HG02852 (cell line): ENCODE measurements at regions not wholly inside any gene's neighbourhood (a gene's known extent, or its start where the extent isn't known, plus 50 kb on each side); places are given as distances from the start of the nearest gene placed in this dataset.

ENCODE experiments used
- ATAC-seq: cut with Tn5 transposase; IDR thresholded peaks from one replicate; pipeline ENCODE4 v1.9.1; 2021; ENCODE audit warnings: mild to moderate bottlenecking, moderate library complexity; ENCODE audit not compliant: unreplicated experiment

DNA sequence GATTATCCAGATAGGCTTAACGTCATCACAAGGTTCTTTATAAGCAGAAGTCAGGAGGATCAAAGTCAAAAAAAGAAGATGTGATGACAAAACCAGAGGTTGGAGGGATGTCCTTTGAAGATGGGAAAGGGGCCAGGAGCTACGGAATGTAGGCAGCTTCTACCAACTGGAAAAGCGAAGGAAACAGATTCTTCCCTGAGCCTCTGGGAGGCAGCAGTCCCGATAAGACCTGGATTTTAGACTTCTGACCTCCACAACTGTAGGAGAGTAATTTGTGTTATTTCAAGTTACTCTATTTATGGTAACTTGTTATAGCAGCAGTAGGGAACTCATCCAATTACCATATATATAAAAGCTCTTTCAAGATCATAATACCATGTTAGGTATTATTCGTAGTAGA is 98.8 kb upstream of the MYCBP2 start:
- ATAC-seq, result no peak

DNA sequence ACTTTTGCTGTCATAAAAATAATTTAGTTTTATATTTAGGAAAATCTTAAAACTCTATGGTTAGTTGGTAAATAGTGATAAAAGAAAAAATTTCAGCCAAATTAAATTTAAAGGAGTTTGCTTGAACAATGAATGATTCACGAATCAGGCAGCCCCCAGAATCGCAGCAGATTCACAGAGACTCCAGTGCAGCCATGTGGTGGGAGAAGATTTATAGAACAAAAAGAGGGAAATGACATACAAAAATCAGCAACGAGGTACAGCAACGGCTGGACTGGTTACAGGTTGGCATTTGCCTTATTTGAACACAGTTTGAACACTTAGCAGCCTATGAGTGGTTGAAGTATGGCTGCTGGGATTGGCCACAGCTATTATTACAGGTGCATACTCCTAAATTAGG is 96.4 kb upstream of the MYCBP2 start:
- no peak for ATAC-seq

DNA sequence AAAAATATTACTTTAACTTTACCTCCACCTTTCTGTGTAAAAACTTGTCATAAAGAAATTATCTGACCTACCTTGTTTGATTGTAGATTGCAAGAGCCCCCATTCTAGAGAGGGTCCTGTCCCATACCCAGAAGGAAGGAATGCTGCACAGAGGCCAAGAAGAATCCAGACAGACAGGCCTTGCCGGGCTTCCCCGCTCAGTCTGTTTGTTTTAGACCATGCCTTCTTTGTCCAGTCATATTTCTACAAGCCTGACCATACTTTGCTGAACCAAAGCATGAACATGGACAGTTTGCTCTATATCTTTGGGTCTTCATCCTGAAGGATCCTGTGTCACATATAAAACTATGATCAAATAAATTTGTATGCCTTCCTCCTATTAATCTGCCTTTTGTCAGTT is 95.8 kb upstream of the MYCBP2 start:
- ATAC-seq, result no peak

DNA sequence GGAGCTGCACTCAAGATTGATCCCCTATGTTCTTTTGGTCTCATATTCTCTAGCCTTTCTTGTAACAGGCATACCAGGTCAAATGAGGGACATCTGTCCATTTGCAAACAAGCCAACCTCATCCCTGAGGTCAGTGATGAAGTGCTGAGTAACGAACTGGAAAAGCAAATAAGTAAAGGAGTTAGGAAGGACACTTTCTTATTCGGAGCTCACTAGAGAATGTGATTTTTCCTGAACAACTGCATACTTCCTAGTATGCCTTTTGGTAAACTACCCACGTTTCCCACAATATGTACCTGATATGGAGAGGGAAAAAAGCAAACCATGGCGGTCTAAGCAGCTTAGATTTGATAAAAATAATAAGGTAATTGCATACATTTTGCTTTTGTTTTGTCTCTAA is 91.0 kb upstream of the MYCBP2 start:
- ATAC-seq, result no peak

DNA sequence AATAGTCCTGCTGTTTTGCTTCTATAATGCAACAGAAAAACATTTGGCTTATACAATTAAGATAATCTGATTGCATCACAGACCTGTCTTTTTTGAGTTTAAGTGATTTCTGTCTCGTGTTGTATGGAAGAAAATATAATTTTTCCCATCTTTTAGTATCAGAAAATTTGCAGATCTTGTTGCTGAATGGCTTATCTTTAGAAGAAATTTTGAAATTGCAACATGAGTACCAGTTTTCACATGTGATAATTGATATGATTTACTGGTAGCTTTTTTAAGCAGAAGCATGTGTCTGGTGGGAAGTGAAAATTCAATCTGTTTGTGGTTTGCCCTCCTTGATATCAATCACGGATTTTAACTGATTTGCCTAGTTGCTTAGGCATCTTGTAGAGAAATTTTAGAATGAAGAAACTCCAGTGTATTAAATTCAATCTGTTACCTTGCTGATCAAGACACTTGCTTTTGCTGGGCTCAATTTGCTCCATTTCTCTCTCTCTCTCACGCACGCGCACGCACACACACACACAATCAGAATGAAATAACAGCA is 89.8 kb upstream of the MYCBP2 start:
- no peak for ATAC-seq

DNA sequence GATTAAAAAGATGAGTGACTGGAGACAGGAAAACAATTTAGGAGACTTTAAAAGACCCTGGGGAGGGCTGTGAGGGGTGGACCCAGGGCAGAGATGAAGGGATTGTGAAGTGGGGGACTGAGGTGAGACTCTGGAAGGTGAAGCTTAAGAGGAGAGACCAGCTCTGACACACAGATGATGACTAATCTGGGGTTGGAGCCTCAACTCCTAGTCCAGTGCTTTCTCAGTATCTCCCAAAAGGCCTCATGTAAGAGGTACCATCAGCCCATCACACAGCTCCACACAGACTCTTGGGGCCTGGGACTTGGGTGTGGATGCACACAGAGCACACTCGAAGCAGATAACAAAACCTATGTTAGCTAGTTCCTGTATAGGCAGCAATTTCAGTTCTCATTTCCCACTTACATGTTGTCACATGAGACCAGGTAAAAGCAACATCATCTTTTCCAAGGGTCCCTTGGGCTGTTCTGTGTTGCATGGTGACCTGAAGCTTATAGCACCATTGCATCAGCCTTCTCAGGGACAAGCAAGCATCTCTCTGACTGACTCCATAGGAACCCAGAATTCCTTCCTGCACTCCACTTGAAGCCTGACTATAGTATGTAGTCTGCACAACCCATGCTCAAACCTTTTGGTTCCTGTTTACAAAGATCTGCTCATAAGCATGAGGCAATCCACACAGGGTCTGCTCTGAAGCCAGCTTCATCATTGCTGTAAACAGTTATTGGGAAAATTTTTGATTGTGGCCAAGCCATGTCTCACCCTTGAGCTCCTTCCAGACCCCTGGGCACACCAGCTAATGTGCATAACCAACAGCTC is 88.6 kb upstream of the MYCBP2 start:
- ATAC-seq, result peak; percentile 93

DNA sequence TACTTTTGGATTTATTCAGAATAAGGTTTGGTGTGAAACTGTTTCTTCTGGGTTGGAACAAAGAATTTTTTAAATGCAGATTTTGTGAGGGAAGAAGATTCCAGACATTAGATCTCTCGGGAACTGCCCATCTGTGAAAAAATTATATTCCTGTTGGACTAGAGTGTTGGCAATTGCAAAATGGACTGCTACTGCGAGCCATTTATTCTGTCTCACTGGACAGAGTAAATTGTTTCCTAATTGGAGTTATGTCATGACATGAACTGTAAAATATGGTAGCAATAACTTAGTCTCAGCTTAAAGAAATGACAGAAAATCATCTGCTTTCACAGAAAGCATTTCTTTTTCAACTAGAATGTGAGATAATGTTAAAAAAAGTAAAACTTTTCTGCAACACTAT is 86.0 kb upstream of the MYCBP2 start:
- no peak for ATAC-seq

DNA sequence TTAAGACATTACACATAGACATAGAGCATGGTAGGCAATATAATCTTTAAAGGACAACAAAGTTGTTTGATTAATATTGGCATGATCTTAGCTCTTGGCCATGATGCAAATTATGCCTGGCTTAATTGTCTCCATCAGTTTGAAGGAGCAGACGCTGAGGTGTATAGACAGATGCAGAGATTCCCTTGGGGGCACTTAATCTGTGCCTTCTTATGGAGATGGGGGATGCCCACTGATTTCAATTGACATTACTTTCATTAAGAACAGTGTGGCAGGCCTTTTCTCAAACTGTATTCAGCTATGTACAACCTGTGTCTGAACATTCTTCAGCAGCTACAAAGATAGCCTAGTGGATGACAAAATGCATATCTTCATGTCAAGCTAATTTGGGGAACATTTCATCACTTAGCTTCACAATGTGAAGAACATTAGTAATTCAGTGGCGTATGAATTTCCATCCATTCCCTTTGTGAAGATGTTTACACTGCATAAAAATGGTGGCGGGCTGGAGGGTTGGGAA is 85.3 kb upstream of the MYCBP2 start:
- no peak for ATAC-seq

DNA sequence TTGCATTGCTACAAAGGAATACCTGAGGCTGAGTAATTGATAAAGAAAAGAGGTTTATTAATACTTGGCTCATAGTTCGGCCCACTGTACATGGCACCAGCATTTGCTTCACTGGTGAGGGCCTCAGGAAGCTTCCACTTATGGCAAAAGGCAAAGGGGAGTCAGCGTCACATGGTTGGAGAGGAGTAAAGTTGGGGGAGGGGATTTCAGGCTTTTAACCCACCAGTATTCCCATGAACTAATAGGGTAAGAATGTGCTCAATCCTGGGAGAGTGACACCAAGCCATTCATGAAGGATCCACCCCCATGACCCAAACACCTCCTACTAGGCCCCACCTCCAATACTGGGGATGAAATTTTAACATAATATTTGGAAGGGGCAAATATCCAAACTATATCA is 82.5 kb upstream of the MYCBP2 start:
- ATAC-seq, result no peak

DNA sequence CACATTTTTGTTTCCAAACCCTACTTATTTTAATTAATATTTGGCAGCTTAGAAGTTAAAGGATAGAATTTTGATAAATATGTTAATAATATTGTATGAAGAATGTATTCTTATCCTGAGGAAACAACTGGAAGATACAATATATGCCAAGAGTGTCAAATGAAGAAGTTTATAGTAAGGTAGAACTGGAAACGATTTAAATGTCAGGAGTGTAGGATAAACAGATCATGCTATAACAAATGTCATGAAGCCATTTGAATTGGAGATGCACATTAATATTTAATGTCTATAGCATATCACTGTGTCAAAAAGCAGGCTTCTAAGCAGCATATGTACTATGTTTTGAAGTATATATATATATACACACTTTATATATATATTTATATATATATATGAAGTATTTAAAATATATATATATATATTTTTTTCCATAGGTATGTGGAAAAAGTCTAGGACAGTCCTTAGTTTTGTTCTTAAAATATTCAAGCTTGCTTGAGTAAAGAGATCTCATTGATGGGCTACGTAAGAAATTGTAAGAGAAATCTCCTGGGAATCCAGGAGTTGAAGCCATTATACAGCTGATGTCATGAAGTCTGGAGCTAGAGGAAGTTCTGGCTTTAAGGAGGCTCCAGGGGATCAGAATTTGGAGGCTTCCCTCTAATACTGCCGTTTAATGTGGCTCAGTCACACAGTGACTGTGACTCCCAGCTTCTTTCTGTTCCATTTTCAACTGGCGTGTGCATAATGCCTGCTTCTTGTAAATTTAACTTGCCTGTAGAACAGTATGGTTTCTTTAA is 79.9 kb upstream of the MYCBP2 start:
- ATAC-seq, result no peak

DNA sequence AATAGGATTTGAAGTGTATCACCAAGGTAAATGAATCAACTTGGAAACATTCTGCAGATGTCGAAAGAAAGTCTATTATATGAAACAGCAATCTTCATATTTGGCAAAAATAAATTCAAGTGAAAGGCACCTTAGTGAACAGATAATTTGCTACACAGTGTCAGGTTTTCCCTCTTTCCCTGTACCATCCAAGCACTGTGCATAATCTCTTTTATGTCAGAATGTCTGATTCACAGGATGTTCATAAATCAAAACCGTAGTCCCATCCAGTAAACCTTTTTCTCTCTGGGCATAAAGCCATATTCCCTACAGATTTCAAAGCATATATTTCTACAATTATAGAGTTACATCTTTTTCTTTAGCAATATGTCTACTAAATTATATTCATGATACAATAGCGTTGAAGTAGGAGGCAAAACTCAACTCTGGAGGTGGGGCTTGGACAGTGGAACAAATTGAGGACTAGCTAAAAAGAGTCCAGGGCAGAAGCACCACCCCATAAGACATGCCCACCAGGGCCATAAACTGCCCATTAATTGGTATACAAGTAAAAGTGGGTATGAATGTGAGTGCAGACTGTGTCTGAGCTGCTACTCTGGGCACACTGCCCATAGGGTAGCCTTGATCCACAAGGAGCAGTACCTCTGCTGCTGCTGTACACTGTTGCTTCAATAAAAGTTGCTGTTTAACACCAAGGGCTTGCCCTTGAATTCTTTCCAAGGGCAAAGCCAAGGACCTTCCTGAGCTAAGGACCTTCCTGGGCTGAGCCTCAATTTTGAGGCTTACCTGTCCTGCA is 72.1 kb upstream of the MYCBP2 start:
- no peak for ATAC-seq

DNA sequence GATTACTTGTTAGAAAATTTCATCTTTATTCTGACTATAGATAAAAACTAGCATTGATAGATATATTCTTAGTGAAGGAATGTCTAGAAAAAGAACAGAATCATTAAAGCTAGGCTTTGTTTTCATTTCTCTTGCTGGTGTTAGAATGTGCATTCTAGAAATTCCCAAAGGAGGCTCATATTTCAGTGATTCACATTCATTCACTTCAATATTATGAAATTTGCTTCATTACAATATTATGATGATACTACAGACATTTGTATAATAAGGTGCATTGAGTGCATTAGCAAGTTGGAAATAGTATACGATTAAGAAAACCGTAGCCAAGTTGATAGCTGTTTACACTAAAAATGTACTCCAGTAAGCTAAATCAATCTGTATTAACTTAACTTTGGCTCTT is 70.7 kb upstream of the MYCBP2 start:
- no peak for ATAC-seq

DNA sequence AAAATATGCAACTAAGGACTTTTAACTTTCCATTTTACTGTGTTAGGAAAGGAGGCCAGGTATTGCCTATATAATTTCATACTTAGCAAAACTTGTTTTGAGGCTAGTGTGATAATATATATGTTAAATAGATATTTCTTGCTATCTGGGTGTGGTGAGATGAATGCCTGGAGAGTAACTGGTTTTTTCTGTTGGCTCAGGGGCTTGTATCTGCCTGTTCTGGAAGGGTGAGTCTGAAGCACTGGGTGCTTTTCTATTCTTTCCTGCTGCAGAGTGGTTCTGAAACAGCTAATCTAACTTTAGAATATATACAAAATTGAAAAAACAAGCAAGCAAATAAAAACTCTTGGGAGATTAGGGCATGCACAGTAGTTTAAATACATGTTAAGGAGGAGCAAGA is 64.6 kb upstream of the MYCBP2 start:
- ATAC-seq, result no peak

DNA sequence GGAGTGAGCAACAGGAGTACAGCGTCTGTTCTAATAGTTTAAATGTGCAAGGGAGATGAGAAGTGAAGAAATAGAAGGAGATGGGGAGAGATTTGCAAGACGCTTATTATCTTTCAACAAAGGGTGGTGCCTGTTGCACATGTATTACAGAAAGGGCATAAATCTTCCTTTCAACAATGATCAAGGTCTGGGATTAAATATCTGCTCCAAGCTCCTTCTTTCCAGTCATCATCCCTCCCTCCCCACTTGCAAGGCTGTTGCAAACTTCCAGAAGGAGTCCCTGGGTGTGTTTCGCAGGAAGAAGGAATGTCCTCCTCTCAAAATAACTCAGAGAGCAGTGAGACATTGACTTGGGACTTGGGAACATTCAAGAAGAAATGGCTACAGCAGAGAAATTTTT is 63.5 kb upstream of the MYCBP2 start:
- no peak for ATAC-seq

DNA sequence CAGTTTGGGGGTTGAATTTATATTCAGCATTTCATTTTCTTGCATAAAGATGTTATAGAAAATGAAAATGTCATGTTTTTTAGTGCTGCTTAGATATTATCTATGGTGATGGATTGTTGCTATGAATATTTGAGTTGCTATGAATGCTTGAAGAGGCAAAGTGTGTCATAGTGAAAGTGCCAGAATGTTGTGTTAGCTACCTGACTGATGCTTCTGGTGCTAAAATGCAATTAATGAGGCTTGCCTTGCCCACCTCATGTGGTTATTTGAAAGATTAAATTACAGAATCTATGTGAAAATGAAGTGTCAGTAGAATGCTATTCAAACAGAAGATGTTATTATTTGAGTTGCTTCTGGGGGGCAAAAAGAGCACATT is 62.7 kb upstream of the MYCBP2 start:
- peak; percentile 76 for ATAC-seq

DNA sequence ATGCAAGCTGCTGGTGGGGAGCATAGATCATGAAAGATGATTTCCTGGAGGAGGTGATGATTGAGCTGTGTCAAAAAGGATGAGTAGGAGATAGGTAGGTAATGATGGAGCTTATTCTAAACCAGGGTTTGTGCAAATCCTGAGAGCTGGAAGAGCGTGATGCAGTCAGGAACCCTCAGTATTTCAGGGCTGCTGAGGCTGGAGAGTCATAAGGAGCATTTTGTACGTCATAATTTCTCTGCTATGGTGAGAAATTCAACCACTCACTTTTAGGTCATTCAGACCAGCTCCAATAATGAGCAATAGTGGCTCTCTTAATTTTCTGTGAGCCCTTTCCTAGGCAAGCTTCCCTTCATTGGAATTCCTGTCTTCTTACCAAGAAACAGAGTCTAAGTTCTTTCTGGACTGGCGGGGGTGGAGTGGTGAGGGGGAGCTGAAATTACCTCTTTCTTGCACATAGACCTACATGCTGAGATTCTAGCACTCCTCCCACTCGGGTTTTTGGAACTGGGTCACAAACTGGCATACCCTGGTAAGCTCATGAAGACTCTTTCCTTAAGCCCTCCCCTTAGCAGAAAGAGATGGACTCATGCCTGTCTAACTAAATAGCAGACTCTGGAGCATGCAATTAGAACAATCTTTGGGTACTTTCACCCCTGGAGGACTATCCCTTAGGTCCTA is 62.2 kb upstream of the MYCBP2 start:
- ATAC-seq, result peak; percentile 19

DNA sequence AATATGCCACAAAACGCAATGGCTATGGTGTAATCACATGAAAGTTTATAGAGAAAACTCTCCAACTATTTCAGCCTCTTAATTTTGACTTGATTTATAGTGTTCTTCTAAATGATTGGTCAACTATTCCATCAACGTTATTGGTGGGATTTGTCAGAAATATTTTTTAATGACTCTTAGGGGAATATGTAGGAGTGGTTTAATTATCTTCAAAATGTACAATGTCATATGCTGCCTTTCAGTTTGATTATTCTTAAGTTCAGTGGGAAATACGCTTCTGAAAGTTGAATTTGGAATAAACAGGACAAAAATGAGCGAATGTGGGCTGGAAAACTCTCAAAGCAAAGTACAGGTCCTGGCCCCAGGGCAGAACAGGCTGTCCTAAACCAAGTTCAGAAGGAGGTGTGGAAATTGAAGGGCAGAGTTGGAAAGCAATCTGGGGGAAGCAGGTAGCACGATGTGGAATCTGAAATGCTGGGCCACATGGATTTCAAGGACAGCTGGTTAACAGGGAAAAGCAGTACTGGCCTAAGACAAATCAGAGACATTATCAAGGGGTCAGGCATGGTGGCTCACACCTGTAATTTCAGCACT is 60.8 kb upstream of the MYCBP2 start:
- ATAC-seq, result no peak

DNA sequence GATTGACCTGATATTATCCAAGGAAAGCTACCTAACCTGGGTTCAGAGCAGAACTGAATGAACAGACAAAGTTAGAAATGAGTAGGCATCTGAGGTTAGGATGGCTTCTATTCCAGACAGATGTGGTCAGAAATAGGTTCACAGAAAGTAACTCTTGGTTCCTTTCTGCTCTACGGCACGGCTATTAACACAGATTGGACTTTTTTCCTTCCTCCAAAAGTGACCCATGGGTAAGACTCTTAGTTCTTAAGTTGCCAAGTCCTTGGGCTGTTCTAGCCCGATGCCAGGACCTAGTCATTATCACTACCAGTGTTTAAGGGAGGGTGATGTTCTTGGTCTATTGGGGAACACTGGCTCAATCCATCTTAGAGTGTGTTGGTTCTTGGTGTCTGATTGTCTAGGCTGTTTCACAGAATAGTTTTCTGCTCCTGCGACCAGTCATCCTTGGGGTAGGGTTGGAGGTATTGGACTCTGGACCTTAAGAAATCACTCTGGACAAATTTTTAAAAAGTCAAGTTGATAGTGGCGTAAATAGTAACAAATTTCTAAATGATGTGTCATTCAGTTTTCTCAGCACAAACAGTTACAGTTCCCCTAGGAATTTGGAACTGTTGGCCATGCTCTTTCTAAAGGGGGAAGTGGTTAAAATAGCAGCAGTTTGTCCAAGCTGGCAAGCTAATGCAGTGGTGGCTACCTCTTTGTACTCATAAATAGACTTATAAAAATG is 60.1 kb upstream of the MYCBP2 start:
- ATAC-seq, result peak; percentile 73

DNA sequence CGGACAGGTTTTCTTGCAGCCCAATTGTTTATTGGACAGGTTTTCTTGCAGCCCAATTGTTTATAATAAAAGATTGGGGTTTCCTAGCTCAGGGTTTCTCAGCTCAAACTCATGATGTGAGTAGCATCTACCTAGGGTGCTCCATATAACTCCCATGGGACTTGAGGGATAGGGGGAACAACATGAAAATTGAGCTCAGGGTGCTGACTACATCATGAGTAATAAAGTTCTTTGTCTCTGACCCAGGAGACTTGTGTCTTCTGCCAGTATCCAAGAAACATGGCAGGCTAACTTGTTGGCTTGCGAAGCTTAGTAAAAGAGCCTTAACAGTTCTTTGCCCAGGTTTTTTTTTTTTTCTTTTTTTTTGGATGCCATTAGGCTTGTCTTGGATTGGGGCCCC is 59.2 kb upstream of the MYCBP2 start:
- no peak for ATAC-seq

DNA sequence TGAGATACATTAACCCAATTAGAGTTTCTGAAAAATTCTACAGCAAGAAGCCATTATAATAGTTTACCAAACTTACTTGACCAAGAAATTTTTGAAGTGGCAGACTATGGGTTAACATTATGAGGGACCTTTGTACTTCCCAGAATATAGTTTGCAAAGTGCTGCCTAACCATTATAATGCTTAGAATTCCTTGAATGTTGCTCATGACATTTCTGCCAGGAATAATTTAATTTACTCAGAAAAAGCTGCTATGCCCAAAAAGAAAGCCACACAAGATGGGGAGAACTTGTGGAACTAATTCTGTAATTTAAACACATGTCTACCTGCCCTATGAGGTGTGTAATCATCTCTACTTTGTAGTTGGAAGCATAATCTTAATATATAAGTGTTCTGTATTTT is 58.1 kb upstream of the MYCBP2 start:
- no peak for ATAC-seq
